GM18502 (cell line): ENCODE measurements at regions not wholly inside any gene's neighbourhood (a gene's known extent, or its start where the extent isn't known, plus 50 kb on each side); places are given as distances from the start of the nearest gene placed in this dataset.

ENCODE experiments used
- ATAC-seq: cut with Tn5 transposase; IDR thresholded peaks from one replicate; pipeline ENCODE4 v1.9.1; 2021; ENCODE audit warnings: mild to moderate bottlenecking; ENCODE audit not compliant: unreplicated experiment, poor library complexity

DNA sequence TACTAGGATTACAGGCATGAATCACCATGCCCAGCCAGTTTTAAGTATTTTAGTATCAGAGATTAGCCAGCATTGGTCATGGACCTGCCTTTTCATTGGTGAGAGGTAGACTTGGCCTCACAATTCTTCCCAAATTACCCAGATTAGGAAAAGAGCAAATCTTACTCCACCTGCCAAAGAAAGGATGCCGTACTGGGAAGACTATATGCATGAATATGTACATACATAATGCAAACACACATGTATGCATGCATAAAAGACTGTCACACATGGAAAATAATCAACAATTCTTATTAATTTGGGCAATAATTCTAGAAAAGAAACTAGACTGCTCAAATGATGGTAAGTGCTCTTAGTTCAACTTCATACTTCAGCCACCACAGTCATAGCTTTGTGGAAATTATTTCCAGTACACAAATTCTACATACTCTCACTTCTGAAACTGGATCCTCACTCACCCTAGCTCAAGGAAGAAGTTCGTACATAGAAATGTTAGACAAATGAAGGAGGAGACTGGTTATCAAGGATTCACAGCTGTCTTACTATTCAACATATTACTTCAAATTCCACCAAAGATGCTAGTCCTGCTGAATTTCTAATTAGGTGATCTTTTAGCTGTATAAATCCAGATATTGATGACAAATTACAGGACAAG, 73.7 kb downstream of the MINAR2 start:
- no peak for ATAC-seq

DNA sequence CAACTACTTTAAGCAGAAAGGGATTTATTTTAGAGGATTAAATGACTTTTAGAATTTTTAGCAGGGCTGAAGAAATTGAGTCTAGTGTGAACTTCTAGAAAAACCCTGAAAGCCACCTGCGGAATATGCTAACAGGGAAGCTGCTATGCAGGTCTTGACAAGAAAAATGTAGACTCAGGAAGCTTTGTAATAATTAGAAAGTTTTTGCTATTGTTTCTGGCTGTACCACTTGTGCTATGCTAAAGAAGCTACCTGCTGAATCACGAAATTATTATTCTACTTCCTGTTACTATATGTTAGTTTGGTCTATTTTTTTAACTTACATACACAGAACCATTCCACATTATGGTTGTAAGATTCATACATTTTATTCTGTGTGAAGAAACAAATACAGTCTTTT, 74.0 kb upstream of the CHSY3 start:
- no peak for ATAC-seq

DNA sequence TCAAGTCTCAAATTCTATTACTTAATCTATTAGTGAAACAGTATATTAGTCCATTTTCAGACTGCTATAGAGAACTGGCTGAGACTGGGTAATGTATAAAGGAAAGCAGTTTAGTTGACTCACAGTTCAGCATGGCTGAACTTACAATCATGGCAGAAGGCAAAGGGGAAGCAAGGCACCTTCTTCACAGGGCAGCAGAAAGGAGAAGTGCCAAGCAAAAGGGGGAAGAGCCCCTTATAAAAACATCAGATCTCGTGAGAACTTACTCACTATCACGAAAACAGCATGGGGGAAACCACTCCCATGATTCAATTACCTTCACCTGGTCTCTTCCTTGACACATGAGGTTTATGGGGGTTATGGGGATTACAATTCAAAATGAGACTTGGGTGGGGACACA, 67.9 kb upstream of the CHSY3 start:
- no peak for ATAC-seq

DNA sequence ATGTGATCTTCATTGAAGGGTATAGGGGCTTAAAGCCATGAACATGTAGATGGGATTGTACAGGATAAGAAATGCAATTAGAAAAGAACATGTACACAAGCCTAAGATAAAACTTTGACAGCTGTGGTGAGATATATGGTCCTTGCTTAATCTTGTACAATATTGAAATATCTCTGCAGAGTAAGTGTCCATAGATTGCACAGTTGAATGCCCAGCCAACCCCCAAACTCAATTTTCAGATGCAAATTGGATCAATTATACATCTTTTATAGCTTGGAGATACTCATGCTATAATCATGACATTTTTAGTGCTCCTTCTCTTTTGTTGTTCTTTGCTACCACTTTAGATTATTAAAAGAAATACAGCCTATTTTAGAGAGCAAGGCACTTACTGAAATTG, 59.5 kb upstream of the CHSY3 start:
- ATAC-seq, result no peak

DNA sequence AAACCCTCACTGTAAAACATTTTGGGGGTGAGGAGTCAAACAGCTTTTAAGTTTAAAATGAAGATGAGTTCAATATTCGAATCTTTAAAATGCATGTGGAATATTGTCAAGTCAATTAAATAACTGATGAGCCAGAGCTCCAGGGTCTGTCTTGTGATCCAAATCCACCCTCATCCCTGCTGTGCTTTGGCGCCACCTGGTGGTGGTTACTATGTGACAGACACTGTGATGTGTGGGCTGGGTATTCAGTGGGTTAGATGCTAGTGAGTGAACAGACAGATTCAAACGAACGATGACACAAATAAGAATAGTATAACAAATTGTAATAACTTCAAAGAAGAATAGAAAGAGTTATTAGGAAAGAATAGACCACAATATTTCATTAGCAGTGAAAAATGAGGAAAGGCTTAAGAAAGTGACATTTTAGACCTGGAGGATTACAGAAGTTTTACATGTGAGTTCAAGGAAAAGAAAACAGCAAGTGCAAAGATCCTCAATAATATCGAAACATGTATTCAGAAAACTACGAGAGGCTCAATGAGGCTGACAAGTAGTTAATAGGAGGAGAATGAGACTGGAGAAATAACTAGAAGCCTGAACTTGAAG, 51.4 kb upstream of the CHSY3 start:
- peak; percentile 97 for ATAC-seq

DNA sequence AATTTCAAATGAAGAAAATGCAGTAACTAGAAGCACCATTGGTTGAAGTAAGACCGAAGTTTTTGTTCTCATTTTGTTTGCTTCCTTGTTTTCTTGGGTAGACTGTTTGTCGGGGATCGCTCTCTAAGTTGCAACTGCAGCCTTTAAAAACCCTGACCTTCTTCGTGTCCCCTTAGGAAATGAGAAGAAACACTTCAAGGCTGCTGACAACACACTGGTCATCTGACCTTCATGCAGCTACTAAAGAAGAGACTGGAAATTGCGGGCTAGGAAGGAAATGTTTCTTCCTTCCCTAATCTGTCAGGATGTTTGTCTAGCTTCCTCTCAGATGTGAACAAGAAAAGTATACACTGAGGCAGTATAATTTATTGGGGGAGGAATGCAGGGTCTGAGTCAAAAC, 50.7 kb upstream of the CHSY3 start:
- ATAC-seq, result no peak
